A549 (cell line): ENCODE measurements at regions not wholly inside any gene's neighbourhood (a gene's known extent, or its start where the extent isn't known, plus 50 kb on each side); places are given as distances from the start of the nearest gene placed in this dataset.

Experiments
- ATAC-seq, 2 experiments: fragments of 200-7000 bp in 1 of 2; fragments of >200 bp in 1 of 2; cut with Nextera tagmentation in 1 of 2; cut with Tn5 transposase in 1 of 2; 3 replicates each; pipeline versions ENCODE4 v1.8.0 to v1.9.1; 2018 to 2020; ENCODE audit warnings: mild to moderate bottlenecking in 1 of 2, moderate library complexity in 1 of 2
- CTCF ChIA-PET: fragments of 300-600 bp; sonication (Branson Sonifier 250); formaldehyde crosslinking; extraction: SDS; loops from one replicate; lab custom pipeline; 2021; ENCODE audit warnings: antibody characterized with exemption, inconsistent platforms; lab: Yijun Ruan, JAX
- POLR2A ChIA-PET: fragments of 350-600 bp; formaldehyde crosslinking; extraction: SDS; loops from one replicate; lab custom pipeline; 2021; ENCODE audit warnings: antibody characterized with exemption, inconsistent platforms; lab: Yijun Ruan, JAX
- DNase-seq, 2 experiments: peaks; one replicate each; pipeline versions ENCODE4 v3.0.0 to v3.0.0-alpha.2; 2011 to 2016; ENCODE audit warnings: low read depth in 1 of 2, low spot score in 1 of 2
- FAIRE-seq: peaks from 2 replicates; lab custom pipeline; 2011; peaks lifted over from hg19 to GRCh38; lab: Jason Lieb, UNC
- H3K27ac ChIP-seq, 2 experiments: fragments of >200 bp; sonication (Bioruptor Twin); formaldehyde crosslinking; 3 replicates each; pipeline ENCODE4 v1.5.1; 2016 to 2017
- H3K4me1 ChIP-seq: fragments of >200 bp; sonication (Bioruptor Twin); formaldehyde crosslinking; 3 replicates; pipeline ENCODE4 v1.6.1; 2016
- H3K4me2 ChIP-seq: fragments of >200 bp; sonication (Bioruptor Twin); formaldehyde crosslinking; 3 replicates; pipeline ENCODE4 v1.6.1; 2016
- H3K4me3 ChIP-seq: fragments of >200 bp; sonication (Bioruptor Twin); formaldehyde crosslinking; 3 replicates; pipeline ENCODE4 v1.5.1; 2016
- H3K9me3 ChIP-seq: fragments of >200 bp; sonication (Bioruptor Twin); formaldehyde crosslinking; 3 replicates; pipeline ENCODE4 v1.6.1; 2016
- CBX2 ChIP-seq: fragments of 200-600 bp; sonication (generic); IDR thresholded peaks from 2 replicates; pipeline ENCODE4 v1.6.1; 2016; ENCODE audit warnings: low read depth, mild to moderate bottlenecking, borderline replicate concordance
- CHD2 ChIP-seq: fragments of 150-350 bp; IDR thresholded peaks from 2 replicates; pipeline ENCODE4 v1.6.1; 2014; ENCODE audit warnings: low read length; ENCODE audit not compliant: partially characterized antibody
- E2F6 ChIP-seq: IDR thresholded peaks from 2 replicates; pipeline ENCODE4 v1.6.1; 2012; ENCODE audit warnings: low read depth, borderline replicate concordance
- EHMT2 ChIP-seq: fragments of 200-600 bp; sonication (generic); IDR thresholded peaks from 2 replicates; pipeline ENCODE4 v1.6.1; 2016; ENCODE audit warnings: antibody characterized with exemption, low read depth, mild to moderate bottlenecking, moderate library complexity
- EP300 ChIP-seq, 2 experiments: fragments of >200 bp; sonication (Bioruptor Twin); formaldehyde crosslinking; IDR thresholded peaks; 2 replicates in 1 of 2; 3 replicates in 1 of 2; pipeline ENCODE4 v1.6.1; 2016 to 2017
- ESRRA ChIP-seq: fragments of 150-350 bp; IDR thresholded peaks from 2 replicates; pipeline ENCODE4 v1.6.1; 2014; ENCODE audit warnings: mild to moderate bottlenecking, low read length, borderline replicate concordance
- HES2 ChIP-seq: fragments of >200 bp; sonication (Bioruptor Twin); formaldehyde crosslinking; IDR thresholded peaks from 2 replicates; pipeline ENCODE4 v1.6.1; 2016
- HOXB5 ChIP-seq: fragments of 250-450 bp; sonication (Bioruptor Pico); IDR thresholded peaks from 2 replicates; pipeline ENCODE4 v1.5.0; 2020; ENCODE audit warnings: mild to moderate bottlenecking, moderate library complexity
- KDM5A ChIP-seq: fragments of 200-600 bp; sonication (generic); IDR thresholded peaks from 2 replicates; pipeline ENCODE4 v1.6.1; 2016; ENCODE audit warnings: antibody characterized with exemption, mild to moderate bottlenecking
- REST ChIP-seq: fragments of 200-600 bp; sonication (generic); IDR thresholded peaks from 2 replicates; pipeline ENCODE4 v1.6.1; 2016; ENCODE audit warnings: antibody characterized with exemption, mild to moderate bottlenecking, moderate library complexity
- RFX5 ChIP-seq: fragments of 450-650 bp; IDR thresholded peaks from 2 replicates; pipeline ENCODE4 v1.7.1; 2014; ENCODE audit warnings: antibody characterized with exemption, mild to moderate bottlenecking, moderate library complexity
- SMC3 ChIP-seq: fragments of >200 bp; sonication (Bioruptor Twin); formaldehyde crosslinking; IDR thresholded peaks from 3 replicates; pipeline ENCODE4 v1.6.1; 2018; ENCODE audit warnings: inconsistent platforms
- SREBF2 ChIP-seq: fragments of 450-650 bp; IDR thresholded peaks from 2 replicates; pipeline ENCODE4 v1.6.1; 2014; ENCODE audit warnings: mild to moderate bottlenecking, moderate library complexity
- ZFP36 ChIP-seq: fragments of 450-650 bp; IDR thresholded peaks from 2 replicates; pipeline ENCODE4 v1.6.1; 2014; ENCODE audit warnings: borderline replicate concordance; ENCODE audit not compliant: partially characterized antibody
- WGBS: methylation state at CpG from one replicate; pipeline ENCODE4 v1.1.6; 2017; ENCODE audit errors: missing lambda C conversion rate; 5-methylcytosine and 5-hydroxymethylcytosine counted together

GRCh38 chr2:128732976-128733431 is 414.3 kb upstream of the HS6ST1 start:
- TF ChIP-seq E2F6: no peak
- TF ChIP-seq CBX2: no peak
- no peak for TF ChIP-seq HOXB5
- no peak for TF ChIP-seq HES2
- no peak for TF ChIP-seq SREBF2
- no peak for TF ChIP-seq KDM5A
- no peak for TF ChIP-seq SMC3
- no peak for TF ChIP-seq ESRRA
- TF ChIP-seq ZFP36: no peak
- no peak for TF ChIP-seq EHMT2
- TF ChIP-seq, all 56 proteins: peak for 0
- no peak for ATAC-seq
- CTCF ChIA-PET: no interaction called here
- no peak for DNase-seq
- Histone ChIP-seq H3K9me3 (no peaks in the 10 kb centered on the region), H3K4me3 (no peak overlapping the region), H3K4me2 (no peak overlapping the region), H3K4me1 (0 out of 3 replicates have a peak, but pooled peaks cover 3% of the 10 kb centered on the region), H3K27ac (no peak overlapping the region)
- no peak for FAIRE-seq
- POLR2A ChIA-PET: no interaction called here
- WGBS: 8% methylated on average over 4 of the region's 4 CpGs

- no peak overlapping the region for H3K27ac ChIP-seq
- no peak overlapping the region for H3K4me3 ChIP-seq
- 27% methylated on average over 4 of the region's 5 CpGs for WGBS
- TF ChIP-seq EP300 (IDR thresholded peaks at IDR 0.05) (no peak), KDM5A (no peak), REST (no peak), CHD2 (no peak)
- FAIRE-seq: no peak
- no peak for DNase-seq
- H3K4me2 ChIP-seq: no peak overlapping the region
- ATAC-seq: no peak
- ChIA-PET CTCF (no interaction called here), POLR2A (no interaction called here)
- H3K9me3 ChIP-seq: no peaks in the 10 kb centered on the region
- 0 out of 3 replicates have a peak, but pooled peaks cover 3% of the 10 kb centered on the region for H3K4me1 ChIP-seq
Observed at GRCh38 chr2:128733450-128733849, 414.8 kb upstream of the HS6ST1 start.

GRCh38 chr2:128734521-128735295 is 416.0 kb upstream of the HS6ST1 start:
- ATAC-seq (no peak), FAIRE-seq (no peak), DNase-seq (no peak)
- Histone ChIP-seq H3K4me1 (0 out of 3 replicates have a peak, but pooled peaks cover 3% of the 10 kb centered on the region), H3K4me3 (no peak overlapping the region), H3K4me2 (no peak overlapping the region), H3K27ac (no peak overlapping the region), H3K9me3 (no peaks in the 10 kb centered on the region)
- ChIA-PET CTCF (no interaction called here), POLR2A (no interaction called here)
- 64% methylated on average over 21 of the region's 37 CpGs for WGBS
- TF ChIP-seq RFX5: no peak
